ENCODE measurements at regions not wholly inside any gene's neighbourhood (a gene's known extent, or its start where the extent isn't known, plus 50 kb on each side); places are given as distances from the start of the nearest gene placed in this dataset.

DNA sequence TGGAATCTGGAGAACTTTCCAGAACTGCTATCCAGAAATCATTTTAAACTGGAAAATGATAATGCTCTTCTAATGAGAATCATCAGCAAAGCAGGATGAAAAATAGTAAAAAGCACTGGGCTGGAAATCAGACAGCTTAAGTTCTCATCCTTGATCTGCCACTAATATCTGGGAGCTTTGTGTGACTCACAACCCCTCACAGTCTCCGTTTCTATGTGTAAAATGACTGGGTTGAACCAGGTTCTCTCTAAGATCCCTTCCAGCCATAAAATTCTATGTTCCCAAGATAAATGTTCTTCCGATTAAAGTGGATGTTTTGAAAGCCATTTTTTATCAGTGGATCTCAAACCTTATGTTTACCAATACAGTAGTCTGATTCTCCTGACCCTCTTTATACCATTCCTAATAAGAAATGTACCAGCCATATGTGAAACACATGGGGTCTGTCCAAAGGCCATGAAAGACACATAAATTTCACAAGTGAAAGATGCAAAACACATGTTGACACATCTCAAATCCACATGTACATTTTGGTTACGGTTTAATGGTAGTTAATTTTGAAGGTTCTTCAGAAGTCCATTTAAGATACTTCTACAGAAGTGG, 188.8 kb downstream of the EN1 start:
- no peak for DNase-seq

DNA sequence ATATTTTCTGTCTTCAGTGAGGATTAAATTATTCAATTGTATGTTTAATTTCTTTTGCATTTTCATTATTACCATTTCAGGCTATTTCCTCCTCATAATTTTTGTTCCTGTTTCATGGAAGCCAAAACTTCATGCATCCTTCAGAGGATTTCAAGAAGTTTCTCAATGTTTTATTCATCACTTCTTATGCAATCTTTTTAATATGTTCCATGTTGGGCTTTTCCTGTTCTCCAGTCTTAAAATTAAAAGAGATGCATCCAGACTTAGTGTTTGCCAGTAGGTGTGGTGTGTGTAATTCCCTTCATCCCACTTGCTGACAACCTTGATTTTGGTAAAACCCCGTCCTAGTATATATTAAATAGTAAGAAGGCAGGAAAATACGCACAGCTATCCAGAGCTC, 190.0 kb downstream of the EN1 start:
- DNase-seq: no peak

DNA sequence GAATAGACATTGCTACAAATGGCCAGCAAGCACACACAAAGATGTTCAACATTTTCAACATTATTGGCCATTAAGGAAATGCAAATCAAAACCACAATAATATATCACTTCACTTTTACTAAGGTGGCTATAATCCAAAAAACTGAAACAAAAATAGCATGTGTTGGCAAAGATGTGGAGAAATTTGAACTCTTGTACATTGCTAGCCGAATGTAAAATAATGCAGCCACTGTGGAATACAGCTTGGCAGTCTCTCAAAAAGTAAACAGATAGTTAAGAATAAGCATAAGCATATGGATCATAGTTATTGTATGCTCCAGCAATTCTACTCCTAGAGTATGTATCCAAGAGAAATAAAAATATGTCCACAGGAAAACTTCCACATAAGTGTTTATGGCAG, 192.5 kb downstream of the EN1 start:
- DNase-seq: no peak

DNA sequence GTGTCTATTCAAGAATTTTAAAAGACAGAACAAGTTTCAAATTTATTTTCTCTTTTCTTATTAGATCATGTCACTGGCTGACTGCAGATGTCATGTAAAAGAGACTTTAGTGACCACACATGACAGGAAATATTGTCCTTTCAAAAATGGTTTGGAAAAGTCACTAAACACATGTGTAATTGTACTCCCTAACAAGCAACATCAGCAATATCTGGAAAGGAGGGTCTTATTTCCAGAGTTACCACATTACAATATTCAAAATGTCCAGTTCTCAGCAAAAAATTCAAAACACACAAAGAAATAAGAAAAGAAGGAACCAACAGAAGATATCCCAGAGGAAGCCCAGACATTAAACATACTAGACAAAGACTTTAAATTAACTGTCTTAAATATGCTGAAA, 197.1 kb downstream of the EN1 start:
- no peak for DNase-seq

DNA sequence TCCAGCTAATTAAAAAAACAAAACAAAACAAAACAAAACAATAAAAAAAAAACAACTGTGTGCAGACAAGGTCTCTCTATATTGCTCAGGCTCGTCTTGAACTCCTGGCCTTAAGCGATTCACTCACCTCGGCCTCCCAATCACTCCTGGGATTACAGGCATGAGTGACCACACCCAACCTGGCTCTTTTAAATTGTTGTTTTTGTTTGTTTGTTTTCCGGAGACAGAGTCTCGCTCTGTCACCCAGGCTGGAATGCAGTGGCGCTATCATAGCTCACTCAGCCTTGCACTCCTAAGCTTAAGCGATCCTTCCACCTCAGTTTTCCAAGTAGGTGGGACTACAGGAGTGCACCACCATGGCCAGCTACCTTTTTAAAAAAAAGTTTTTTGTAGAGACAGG, 201.6 kb downstream of the EN1 start:
- no peak for DNase-seq

DNA sequence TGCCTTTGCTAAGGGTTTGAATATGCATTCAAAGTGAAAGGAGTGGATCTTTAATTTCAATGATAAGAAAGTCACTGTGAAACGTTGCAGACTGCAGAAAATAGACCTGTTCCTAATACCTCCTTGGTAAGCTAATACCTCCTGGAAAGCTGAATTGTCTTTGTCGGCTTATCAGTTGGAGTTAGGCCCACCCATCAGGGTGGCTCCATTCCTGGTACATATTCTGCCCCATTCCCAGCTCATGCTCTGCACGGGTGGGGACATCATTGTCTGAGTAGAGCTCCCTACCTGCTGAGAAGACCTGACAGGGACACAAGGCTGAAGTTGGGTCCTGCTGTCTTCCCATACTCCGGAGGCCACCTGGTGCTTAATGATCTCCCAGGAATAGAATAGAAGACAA, 203.3 kb downstream of the EN1 start:
- DNase-seq: no peak

DNA sequence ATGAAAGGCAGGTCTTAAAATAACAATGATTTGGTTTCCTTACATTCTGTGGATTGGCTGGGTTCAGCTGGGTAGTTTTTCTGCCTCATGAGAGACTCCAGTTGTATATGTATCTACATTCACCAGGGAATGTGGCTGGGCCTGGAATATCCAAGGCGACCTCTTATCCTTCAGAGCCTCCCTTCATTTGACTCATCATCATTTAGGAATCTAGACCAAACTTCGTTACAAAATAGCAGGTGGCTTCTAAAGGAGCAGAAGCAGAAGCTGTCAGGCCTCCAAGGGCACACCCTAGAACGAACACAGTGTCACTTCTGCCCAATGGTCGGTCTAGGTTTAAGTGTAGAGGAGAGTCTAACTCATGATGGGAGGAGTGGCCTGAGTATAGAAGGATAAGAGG, 204.2 kb downstream of the EN1 start:
- no peak for DNase-seq

DNA sequence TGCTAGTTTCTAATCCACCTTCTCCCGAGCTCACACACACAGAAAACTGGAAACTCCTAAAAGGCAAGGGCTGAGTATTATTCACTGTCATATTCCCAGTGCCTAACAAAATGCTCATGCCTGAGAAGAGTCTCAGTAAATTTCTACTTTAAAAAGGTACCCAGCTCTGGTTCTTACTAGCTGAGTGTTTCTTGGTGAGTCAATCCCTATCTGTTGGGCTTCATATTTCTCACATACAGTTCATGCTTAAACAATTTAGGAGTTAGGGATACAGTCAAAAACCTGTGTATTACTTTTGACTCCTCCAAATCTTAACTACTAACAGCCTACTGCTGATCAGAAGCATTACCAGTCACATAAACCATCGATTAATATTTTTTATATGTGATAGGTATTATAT, 204.9 kb downstream of the EN1 start:
- DNase-seq: no peak

DNA sequence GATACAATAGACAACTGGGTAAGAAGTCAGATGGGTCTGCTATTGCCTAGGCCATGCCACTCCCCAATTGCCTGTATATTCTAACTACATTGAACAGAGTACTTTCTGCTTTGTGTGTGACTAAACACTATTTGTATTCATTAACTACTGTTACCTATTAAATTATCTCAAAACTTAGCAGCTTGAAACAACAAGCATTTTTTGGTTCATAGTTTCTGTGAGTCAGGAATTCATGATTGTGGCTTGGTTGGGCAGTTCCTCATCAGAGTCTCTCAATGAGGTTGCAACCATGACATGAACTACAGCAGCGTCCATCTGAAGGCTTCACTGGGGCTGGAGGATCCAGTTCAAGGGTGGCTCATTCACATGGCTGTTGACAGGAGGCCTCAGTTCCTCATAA, 205.7 kb downstream of the EN1 start:
- DNase-seq: no peak

DNA sequence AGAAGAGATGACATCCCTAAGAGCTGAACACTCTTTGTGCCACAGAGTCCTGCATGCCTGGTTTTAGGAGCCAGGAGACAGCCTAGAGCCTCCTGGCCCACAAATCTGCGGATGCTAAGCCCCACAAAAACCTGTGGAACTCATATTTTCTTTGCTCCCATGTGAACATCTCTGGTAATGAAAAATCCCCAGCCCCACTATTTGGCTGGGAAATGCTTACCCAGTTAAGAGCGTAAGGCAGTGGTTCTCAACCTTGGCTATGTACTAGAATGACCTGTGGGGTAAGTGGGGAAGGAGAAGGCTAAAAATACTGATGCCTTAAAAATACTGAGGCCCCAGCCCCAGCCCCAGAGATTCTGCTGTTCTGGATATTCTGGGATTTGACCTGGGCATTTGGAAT, 208.1 kb downstream of the EN1 start:
- no peak for DNase-seq

DNA sequence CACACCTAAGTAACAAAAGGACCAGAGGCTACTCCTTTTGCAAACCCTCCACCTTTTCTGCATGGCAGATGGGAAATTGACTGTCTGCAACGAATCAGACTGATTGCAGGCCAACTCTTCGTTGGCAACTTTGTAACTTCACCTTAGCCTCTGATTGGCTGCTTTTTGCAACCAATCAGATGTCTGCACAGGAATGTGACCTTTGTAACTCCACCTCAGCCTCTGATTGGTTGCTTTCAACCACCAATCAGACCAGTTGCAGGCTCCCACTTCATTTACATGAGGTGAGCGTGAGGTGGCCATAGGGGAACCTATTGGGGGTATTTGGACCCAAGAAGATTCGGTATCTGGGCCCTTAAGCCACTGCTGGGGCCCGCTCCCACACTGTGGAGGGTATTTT, 209.0 kb downstream of the EN1 start:
- DNase-seq: no peak

DNA sequence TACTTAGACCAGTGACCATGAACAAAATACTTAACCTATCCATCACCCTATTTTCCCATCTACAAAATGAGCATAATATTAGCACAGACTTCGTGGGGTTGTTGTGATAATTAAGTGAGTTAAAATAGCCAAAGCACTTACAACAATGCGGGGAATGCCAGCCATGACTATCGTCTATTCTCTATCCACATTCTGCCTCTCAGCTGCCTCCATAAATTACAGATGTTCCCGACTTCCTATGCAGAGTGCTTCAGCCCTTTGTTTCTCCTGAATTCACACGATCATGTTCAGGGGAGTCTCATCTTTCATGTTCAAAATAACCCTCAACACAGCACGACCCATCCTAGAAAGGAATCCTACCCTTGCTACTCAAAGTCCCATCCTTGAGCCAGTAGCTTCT, 211.6 kb downstream of the EN1 start:
- no peak for DNase-seq

DNA sequence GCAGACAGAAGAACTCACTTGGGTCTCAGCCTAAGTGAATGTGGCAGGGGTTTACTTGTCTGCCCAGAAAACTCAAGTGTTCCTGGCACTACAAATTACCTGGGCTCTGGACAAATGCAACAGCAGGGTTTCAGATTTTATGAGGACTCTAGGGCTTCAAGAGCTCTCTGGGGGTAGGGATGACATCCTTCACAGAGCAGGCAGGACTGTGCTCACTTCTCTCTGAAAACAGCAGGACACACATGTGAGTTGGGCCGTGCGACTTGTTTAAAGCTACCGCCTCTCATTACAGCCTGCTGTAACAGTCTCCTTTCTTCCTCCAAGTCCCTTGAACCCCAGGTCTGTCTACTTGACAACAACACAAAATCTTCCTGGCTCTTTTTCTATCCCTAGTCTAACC, 212.6 kb downstream of the EN1 start:
- peak; percentile 3 for DNase-seq

DNA sequence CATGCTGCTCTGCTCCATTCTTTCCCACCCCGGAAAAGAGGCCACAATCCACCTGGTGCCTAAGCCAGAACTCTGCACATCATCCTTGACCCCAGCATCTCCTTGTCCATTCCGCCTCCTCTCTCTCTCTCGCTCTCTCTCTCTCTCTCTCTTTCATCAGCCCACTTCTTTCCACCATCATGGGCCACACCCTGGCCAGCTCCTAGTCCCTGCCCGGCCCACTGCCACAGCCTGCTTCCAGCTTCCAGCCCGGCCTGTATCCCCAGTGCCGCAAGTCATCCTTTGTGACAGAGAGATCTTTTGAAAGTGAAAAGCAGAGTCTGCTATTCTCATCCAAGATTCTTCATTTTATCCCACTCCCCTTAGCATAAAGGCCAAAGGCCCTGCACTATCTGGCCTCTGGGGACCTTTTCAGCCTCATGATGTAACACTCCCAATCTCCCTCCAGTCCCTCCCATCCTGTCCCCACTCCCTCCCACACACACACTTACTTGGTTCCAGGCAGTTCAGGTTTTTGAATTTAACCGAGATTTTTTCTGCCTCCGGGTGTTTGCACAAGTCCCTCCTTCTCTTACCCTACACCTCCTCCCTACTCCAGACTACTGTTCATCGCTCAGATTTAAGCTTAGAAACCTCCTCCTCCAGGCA, 214.0 kb downstream of the EN1 start:
- DNase-seq: no peak

DNA sequence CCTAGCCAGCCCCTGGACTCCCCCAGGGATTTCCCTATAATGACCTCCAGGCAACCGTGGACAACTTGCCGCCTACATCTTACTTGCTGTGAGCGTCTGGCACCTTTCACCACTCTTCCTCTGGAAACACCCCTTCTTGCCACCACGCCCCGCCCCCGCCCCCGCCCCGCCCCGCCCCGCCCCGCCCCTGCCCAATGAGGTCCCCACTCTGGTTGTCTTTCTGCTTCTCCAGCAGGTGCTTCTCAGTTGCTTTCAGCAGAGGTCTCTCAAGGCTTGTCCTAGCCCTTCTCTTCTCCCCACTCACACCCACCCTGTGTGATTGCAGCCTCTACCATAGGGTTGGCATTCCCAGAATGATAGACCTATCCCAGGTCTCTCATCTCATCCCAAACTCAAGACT, 214.5 kb downstream of the EN1 start:
- DNase-seq: no peak

DNA sequence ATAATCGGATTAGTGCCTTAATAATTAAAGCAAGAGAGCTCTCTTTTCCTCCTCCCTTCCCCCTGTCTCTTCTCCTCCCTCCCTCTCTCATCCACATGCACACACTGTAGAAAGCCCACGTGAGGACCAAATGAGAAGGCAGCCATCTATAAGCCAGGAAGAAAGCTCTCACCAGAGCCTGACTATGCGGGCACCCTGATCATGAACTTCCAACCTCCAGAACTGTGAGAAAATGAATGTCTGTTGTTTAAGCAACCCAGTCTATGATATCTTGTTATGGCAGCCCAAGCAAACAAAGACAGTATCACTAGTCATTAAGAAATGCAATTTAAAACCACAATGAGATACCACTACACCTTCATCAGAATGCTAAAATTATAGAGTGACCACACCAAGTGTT, 220.3 kb downstream of the EN1 start:
- no peak for DNase-seq

DNA sequence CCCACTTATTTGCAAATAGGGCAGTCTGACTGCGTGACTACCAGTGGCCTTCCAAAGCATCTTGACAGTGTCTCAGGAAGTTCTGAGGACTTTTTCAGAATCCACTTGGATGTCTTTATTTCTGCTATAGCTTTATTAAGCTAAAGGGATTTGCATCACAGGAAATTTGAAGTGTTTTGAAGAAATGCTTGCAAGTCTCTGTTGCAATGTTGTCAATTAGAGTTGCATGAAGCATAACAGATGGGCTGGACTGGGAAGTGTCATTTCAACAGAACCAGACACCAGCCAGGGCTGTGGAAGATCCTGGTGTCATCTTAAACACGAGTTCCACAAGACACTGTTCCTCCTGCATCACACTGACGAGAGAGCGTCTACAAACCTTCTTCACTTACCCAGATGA, 224.5 kb downstream of the EN1 start:
- DNase-seq: no peak

DNA sequence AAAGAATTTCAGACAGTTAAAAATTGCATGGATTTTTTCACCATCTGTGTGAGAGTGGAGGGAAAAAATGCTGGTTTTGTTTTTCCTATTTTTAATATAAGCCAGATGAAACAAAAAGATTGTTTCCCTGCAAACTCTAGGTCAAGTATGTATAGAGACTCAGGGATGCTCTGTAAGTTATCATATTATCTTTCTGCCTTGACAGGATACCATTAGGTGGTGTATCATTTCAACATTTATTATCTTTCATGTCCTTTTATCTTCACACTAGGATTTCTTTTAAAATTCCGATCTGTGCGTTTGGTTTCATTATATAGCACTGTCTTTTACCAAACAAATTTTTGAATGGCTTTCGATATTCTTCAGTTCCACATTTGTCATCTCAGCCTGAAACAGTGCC, 225.3 kb downstream of the EN1 start:
- no peak for DNase-seq

DNA sequence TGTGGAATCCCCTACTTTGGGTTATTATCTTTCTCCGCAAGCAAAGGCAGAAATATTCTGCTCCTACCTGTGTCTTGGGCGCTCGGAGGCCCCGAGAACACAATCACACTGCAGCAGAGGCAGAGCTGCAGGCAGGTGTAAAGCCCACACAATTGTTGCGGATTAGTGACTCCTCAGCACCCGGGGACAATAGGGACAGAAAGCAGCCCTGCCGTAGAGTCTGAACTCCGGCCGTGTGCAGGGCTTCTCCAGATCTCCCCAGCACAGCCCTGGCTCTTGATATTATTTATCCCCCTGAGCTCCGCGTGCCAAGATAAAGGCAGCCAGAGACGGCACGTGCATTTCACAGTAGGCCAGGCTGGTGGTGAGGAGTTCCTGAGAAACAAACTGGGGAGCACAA, 229.2 kb downstream of the EN1 start:
- DNase-seq: no peak

DNA sequence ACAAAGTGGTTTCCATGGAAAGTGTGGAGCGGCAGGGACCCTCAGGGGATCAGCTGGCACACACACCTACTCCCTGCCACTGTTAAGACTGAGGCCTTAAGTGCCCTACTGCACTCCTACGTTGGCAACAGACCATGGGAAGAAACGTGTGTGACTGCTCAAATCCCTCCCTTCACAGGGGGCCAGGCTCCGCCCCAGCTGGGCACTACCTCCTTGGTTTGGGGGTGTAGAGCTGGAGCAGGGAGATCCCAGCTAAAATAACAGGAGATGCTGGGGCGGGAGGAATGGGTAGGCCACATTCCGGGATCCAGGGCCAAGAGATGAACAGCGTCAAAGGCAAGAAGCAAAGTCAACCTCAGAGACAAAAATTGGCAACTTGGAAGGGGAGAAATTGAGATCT, 231.0 kb downstream of the EN1 start:
- no peak for DNase-seq

DNA sequence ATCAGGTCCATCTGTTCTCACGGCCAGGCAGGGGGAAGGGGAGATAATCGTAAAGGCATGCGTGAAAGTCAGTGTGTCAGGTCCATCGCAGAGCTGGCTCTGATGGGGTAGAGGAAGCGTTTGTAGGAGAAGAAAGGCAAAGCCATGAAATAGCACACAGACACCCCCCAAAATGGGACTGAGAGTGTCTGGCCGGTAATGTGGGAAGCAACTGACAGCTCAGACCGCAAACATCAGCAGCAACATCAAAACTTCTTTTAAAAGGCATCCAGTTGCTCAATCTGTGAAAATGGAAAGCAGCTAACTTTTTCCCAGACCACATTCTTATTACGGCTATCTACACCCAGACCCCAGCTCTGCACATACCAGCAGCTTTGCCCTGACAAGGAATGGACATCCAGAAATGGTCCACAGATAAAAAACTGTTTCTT, 232.6 kb downstream of the EN1 start:
- no peak for DNase-seq

DNA sequence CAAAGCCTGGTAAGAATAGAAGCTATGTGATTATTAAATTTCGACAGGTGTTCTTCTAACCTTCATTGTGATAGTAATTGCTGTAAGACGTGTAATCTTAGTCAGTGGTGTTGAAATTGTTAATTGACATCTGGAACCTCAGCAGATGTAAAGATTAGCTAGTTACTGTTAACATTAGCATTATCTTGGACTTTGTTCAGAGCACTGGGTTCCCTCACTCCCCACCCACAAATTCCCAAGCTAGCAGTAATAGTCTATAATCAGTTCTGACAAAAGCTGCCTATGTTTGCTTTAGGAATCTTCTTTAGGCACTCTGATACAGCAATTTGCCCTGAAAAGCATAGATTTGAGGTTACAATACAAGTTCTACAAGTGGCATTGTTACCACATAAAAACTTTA, 233.7 kb downstream of the EN1 start:
- no peak for DNase-seq

DNA sequence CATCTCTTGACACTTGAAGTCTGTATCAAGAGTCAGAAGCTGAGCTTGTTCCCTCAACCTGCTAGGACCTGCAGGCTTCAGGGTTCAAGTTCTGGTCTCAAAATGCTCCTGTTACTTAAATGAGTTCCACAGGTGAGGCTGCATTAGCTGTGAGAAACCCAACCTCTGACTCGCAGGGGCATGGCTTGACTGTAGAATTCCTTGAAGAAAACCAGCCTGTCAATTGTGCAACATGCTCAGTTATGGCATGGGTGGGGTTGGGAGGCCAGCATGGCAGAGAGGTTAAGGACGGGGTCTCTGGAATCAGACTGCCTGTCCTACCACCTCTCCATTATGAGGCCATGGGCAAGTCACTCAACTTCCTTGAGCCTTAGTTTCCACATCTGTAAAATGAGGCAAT, 235.8 kb downstream of the EN1 start:
- no peak for DNase-seq

DNA sequence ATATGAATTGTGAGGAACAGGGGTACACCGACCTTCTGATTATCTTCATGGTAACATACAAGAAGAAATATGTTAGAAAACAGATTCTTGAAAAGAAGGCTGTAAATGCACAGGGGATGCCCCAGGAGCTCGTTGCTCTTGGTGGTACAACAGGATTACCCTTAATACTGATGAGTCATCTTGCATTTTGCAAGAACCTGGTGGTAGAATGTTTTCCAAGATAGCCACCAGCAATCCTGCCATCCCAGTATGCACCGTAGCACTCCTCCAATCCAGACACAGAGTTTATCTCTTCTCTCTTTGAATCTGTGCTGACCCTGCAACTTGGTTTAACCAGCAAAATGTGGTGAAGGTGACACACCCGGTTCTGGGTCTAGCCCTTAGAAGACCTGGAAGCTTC, 238.3 kb downstream of the EN1 start:
- no peak for DNase-seq

DNA sequence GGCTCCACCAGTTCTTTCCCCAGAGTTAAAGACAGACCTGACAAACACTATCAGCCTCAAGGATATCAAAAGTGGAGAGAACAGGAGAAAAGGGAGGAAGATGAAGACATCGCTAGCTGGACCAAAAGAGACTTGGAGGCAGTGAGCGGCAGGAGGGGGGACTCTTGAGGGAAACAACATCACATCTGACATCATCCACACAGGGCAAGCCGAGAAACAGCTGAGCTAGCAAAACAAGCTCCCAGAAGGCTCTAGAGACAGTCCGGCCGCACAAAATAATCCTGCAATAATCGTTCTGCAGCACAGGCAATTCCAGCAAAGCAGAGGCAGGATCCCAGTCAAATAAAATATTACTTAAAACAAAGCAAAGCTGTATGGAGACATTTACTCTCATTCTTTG, 239.8 kb downstream of the EN1 start:
- no peak for DNase-seq

DNA sequence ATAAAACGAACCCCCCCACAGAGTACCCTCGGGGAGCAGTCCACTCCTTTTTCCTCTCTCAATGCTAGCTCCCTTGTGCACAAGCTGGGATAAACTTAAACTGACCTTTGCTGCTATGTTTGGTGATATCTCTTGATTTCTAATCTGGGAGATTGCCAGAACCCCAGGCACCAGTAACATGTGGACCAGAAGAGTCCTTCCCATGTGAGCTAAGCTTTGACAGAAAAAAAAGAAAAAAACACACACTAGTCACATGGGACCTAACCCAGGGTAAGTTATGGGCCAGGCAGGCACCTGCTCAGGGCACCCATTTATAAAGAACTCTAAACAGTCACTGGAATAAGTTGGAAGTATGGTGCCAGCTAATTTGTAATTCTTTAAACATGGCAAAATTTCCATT, 242.6 kb downstream of the EN1 start:
- DNase-seq: no peak

All from NCI-H345 (cell line).